ENCODE measurements at regions not wholly inside any gene's neighbourhood (a gene's known extent, or its start where the extent isn't known, plus 50 kb on each side); places are given as distances from the start of the nearest gene placed in this dataset.

DNA sequence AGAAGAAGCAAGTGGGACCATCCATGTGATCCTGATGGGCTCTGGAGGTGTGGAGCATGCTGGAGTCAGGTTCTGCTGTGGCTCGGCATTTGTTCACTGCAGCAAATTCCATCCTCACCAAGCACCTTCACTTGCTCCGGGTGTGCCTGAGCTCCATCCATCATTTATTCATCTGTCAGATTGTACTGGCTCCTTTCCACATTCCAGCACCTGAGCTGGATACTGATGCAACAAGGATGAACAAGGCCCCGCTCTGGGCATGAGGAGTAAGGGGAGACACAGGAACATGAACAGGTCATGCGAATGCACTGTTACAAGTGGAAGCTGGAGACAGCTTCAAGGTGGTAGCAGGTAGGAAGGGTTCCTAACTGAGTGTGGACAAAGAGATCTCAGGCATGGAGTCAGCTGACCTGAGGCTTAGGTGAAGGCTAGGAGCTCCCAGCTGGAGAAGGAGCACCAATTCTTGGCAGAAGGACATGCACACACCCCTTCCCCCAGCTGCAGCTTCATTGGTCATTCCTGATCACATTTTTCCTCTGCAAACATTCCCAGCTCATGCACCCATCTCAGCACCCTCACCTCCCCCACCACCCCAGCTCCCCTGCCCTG is 133.7 kb upstream of the ZMIZ1 start:
- H3K36me3 ChIP-seq, result no peaks in the 10 kb centered on the region
- intact Hi-C loops (cut with micrococcal nuclease), result no loop called here
- H3K9me3 ChIP-seq (replicated peaks), result no peaks in the 10 kb centered on the region
- TF ChIP-seq, protein P1, sequence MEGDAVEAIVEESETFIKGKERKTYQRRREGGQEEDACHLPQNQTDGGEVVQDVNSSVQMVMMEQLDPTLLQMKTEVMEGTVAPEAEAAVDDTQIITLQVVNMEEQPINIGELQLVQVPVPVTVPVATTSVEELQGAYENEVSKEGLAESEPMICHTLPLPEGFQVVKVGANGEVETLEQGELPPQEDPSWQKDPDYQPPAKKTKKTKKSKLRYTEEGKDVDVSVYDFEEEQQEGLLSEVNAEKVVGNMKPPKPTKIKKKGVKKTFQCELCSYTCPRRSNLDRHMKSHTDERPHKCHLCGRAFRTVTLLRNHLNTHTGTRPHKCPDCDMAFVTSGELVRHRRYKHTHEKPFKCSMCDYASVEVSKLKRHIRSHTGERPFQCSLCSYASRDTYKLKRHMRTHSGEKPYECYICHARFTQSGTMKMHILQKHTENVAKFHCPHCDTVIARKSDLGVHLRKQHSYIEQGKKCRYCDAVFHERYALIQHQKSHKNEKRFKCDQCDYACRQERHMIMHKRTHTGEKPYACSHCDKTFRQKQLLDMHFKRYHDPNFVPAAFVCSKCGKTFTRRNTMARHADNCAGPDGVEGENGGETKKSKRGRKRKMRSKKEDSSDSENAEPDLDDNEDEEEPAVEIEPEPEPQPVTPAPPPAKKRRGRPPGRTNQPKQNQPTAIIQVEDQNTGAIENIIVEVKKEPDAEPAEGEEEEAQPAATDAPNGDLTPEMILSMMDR (IDR thresholded peaks at IDR 0.05; ENCODE audit: borderline replicate concordance), result no peak
- H3K4me3 ChIP-seq, result no peak overlapping the region
- H3K27ac ChIP-seq (replicated peaks), result no peak overlapping the region
- DNase-seq, result no peak
- H3K27me3 ChIP-seq (ENCODE audit: low read depth), result no peaks in the 10 kb centered on the region
- H3K4me1 ChIP-seq, result peaks cover 69% of the 10 kb centered on the region

DNA sequence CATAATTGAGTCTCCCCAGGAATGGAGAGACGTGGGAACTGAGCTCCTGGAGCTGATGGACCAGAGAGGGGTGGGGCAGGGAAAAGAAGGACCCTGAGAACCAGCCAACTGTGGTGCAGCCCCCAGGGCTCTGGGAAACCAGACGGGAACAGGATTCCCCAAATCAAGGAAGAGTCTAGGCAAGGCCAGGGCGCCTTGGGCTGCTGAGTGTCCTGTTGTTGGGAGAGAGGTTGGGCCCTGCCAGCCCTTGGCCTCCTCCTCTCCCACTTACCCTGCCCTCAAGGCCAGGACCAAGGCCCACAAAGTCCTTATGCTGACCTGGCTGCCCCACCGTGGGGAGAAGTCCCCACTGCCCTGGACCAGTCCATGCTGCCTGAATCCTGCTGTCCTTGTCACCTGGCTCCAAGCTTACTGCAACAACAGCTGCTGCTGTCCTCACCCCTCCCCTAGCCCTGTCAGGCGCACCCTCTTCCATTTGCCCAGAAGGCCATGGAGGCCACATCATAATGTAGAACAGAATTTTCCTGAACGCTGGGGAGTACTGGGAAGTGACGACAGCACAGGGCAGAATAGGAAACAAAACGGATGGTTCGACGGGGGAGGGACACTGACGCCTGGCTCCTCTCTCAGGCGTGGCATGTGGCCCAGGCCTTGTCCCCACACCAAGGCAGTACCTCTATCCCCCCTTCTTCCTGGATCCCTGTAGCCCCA is 132.9 kb upstream of the ZMIZ1 start:
- DNase-seq, result no peak
- Histone ChIP-seq H3K27ac (replicated peaks) (no peak overlapping the region), H3K36me3 (no peaks in the 10 kb centered on the region), H3K4me1 (peaks cover 64% of the 10 kb centered on the region), H3K27me3 (ENCODE audit: low read depth) (no peaks in the 10 kb centered on the region), H3K4me3 (no peak overlapping the region), H3K9me3 (replicated peaks) (no peaks in the 10 kb centered on the region)
- TF ChIP-seq, protein P1 (IDR thresholded peaks at IDR 0.05; ENCODE audit: borderline replicate concordance), result no peak
- intact Hi-C loops (cut with micrococcal nuclease), result no loop called here

DNA sequence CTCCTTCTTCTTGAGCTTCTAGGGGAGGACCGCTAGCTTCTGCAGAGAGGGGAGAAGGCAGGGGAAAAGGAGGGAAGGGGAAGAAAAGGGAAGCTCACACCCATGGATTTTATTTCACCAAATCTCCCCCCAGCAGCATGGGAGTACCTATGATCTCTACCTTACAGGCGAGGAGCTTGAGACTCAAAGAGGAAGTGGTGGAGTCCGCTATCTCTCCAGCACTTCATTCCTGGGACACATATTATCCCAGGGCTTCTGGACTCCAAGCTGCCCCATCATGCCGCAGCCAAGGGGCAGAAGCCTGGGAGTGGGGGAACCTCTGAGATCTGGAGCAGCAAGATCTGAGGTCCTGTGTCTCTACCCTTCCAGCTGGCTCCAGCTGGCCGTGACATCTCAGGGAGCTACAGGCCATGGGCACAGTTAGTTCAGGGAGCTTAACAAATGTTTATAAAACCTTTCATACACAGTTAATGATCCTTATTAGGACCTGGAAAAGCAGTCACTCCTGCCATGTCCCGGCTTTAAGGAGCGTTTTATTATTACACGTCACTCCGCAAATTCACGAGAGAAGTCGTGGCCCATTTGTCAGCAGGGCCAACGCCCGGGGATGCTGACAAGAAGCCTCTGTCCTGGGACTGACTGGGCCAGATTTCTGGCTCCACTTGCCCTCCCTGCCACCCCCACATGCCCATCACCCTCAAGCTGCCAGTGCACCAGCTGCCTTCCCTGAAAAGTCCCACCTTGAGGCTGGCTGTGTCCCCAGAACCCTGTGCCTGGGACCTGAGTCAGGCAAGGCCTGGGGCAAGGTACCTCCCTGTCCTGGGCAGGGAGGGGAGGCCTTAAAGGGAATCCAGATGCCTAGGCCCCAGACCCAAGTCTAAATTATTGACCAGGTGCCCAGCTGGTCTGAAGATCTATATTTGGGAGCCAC is 132.1 kb upstream of the ZMIZ1 start:
- TF ChIP-seq, protein P1 (IDR thresholded peaks at IDR 0.05; ENCODE audit: borderline replicate concordance), result no peak
- DNase-seq, result no peak
- no peak overlapping the region for H3K27ac ChIP-seq (replicated peaks)
- intact Hi-C loops (cut with micrococcal nuclease), result no loop called here
- H3K36me3 ChIP-seq, result no peaks in the 10 kb centered on the region
- no peak overlapping the region for H3K4me3 ChIP-seq
- H3K4me1 ChIP-seq, result peaks cover 56% of the 10 kb centered on the region
- H3K27me3 ChIP-seq (ENCODE audit: low read depth), result no peaks in the 10 kb centered on the region
- H3K9me3 ChIP-seq (replicated peaks), result no peaks in the 10 kb centered on the region

GRCh38 chr10:78937393-78937792 is 131.4 kb upstream of the ZMIZ1 start:
- intact Hi-C loops (cut with micrococcal nuclease), result no loop called here
- TF ChIP-seq, protein P1 (IDR thresholded peaks at IDR 0.05; ENCODE audit: borderline replicate concordance), result no peak

GRCh38 chr10:78937800-78938694 is 130.7 kb upstream of the ZMIZ1 start:
- Histone ChIP-seq H3K4me1 (peaks cover 45% of the 10 kb centered on the region), H3K4me3 (no peak overlapping the region), H3K9me3 (replicated peaks) (peaks cover 5% of the 10 kb centered on the region), H3K36me3 (no peaks in the 10 kb centered on the region), H3K27me3 (ENCODE audit: low read depth) (no peaks in the 10 kb centered on the region), H3K27ac (replicated peaks) (no peak overlapping the region)
- TF ChIP-seq, protein P1 (IDR thresholded peaks at IDR 0.05; ENCODE audit: borderline replicate concordance), result no peak
- DNase-seq, result no peak
- intact Hi-C loops (cut with micrococcal nuclease), result no loop called here

More at GRCh38 chr10:78937393-78937792, 131.4 kb upstream of the ZMIZ1 start:
- no peaks in the 10 kb centered on the region for H3K27me3 ChIP-seq (ENCODE audit: low read depth)
- no peak overlapping the region for H3K4me3 ChIP-seq
- H3K9me3 ChIP-seq (replicated peaks), result no peaks in the 10 kb centered on the region
- peaks cover 49% of the 10 kb centered on the region for H3K4me1 ChIP-seq
- no peak overlapping the region for H3K27ac ChIP-seq (replicated peaks)
- H3K36me3 ChIP-seq, result no peaks in the 10 kb centered on the region
- no peak for DNase-seq
